Smooth muscle cell (in vitro differentiated cells): ENCODE measurements at regions not wholly inside any gene's neighbourhood (a gene's known extent, or its start where the extent isn't known, plus 50 kb on each side); places are given as distances from the start of the nearest gene placed in this dataset.

ENCODE experiments used
- DNase-seq: peaks from one replicate; lab custom pipeline; 2025; ENCODE audit not compliant: unreplicated experiment; lab: John Stamatoyannopoulos, UW
- H2AFZ ChIP-seq: fragments of 200-600 bp; sonication (generic); 2 replicates; pipeline ENCODE4 v1.6.0; 2016; ENCODE audit warnings: antibody characterized with exemption, low read depth, mild to moderate bottlenecking
- H3F3A ChIP-seq: fragments of 200-600 bp; sonication (generic); 2 replicates; pipeline ENCODE4 v1.6.0; 2017; ENCODE audit warnings: antibody characterized with exemption, low read depth
- H3K27ac ChIP-seq: fragments of 200-600 bp; sonication (generic); 2 replicates; pipeline ENCODE4 v1.5.1; 2016; ENCODE audit warnings: low read depth, mild to moderate bottlenecking
- H3K27me3 ChIP-seq: fragments of 200-600 bp; sonication (generic); 2 replicates; pipeline ENCODE4 v1.6.1; 2016; ENCODE audit warnings: low read depth, mild to moderate bottlenecking
- H3K36me3 ChIP-seq: fragments of 200-600 bp; sonication (generic); 2 replicates; pipeline ENCODE4 v1.5.1; 2016; ENCODE audit warnings: low read depth
- H3K4me1 ChIP-seq: fragments of 200-600 bp; sonication (generic); 2 replicates; pipeline ENCODE4 v1.5.1; 2016; ENCODE audit warnings: low read depth
- H3K4me2 ChIP-seq: fragments of 200-600 bp; sonication (generic); 2 replicates; pipeline ENCODE4 v1.6.0; 2016; ENCODE audit warnings: mild to moderate bottlenecking
- H3K4me3 ChIP-seq: fragments of 200-600 bp; sonication (generic); 2 replicates; pipeline ENCODE4 v1.5.1; 2016; ENCODE audit warnings: mild to moderate bottlenecking
- H3K79me2 ChIP-seq: fragments of 200-600 bp; sonication (generic); 2 replicates; pipeline ENCODE4 v1.6.0; 2016; ENCODE audit warnings: low read depth, mild to moderate bottlenecking
- H3K9ac ChIP-seq: fragments of 200-600 bp; sonication (generic); 2 replicates; pipeline ENCODE4 v1.6.0; 2016; ENCODE audit warnings: low read depth
- H3K9me3 ChIP-seq: fragments of 200-600 bp; sonication (generic); replicated peaks from 2 replicates; pipeline ENCODE4 v1.5.1; 2016; ENCODE audit warnings: low read depth
- H4K20me1 ChIP-seq: fragments of 200-600 bp; sonication (generic); 2 replicates; pipeline ENCODE4 v1.6.0; 2016; ENCODE audit warnings: low read depth
- CTCF ChIP-seq: fragments of 200-600 bp; sonication (generic); IDR thresholded peaks from 2 replicates; pipeline ENCODE4 v1.5.1; 2017; ENCODE audit warnings: borderline replicate concordance, mild to moderate bottlenecking, antibody characterized with exemption; ENCODE audit not compliant: insufficient read depth, poor library complexity, severe bottlenecking
- WGBS: methylation state at CpG from one replicate; pipeline ENCODE4 v1.1.7; 2016; ENCODE audit warnings: low lambda C conversion rate; 5-methylcytosine and 5-hydroxymethylcytosine counted together

- peak overlapping the region; percentile 97 for H3K27ac ChIP-seq
- no peak for TF ChIP-seq CTCF
- H3K4me2 ChIP-seq, result peak overlapping the region; percentile 76
- H4K20me1 ChIP-seq, result no peaks in the 10 kb centered on the region
- no peak overlapping the region for H2AFZ ChIP-seq
- no peaks in the 10 kb centered on the region for H3K36me3 ChIP-seq
- H3K27me3 ChIP-seq, result no peaks in the 10 kb centered on the region
- no peaks in the 10 kb centered on the region for H3K9me3 ChIP-seq
- no peaks in the 10 kb centered on the region for H3K79me2 ChIP-seq
- no peak for DNase-seq
- no peak overlapping the region for H3K4me3 ChIP-seq
- peak overlapping the region; percentile 87 for H3K9ac ChIP-seq
- H3F3A ChIP-seq, result peaks cover 5% of the 10 kb centered on the region
- WGBS, result 49% methylated on average over 5 of the region's 5 CpGs
- H3K4me1 ChIP-seq, result no peaks in the 10 kb centered on the region
Observed at GRCh38 chr13:30143666-30144400, 163.5 kb downstream of the KATNAL1 start.

- Histone ChIP-seq H2AFZ (no peak overlapping the region), H3K79me2 (no peaks in the 10 kb centered on the region), H3K4me3 (no peak overlapping the region), H3K27ac (peak overlapping the region; percentile 97), H3F3A (peaks cover 5% of the 10 kb centered on the region), H3K9ac (peak overlapping the region; percentile 87), H3K4me1 (no peaks in the 10 kb centered on the region), H3K27me3 (no peaks in the 10 kb centered on the region), H4K20me1 (no peaks in the 10 kb centered on the region), H3K4me2 (peak overlapping the region; percentile 76), H3K36me3 (no peaks in the 10 kb centered on the region), H3K9me3 (no peaks in the 10 kb centered on the region)
- DNase-seq, result peak; percentile 53
- WGBS, result 2% methylated on average over 10 of the region's 13 CpGs
- no peak for TF ChIP-seq CTCF
Observed at GRCh38 chr13:30142486-30143211, 164.7 kb downstream of the KATNAL1 start.

GRCh38 chr13:30141775-30142485 lies 165.4 kb downstream of the KATNAL1 start:
- H3K27ac ChIP-seq, result peak overlapping the region; percentile 97
- DNase-seq, result no peak

More at GRCh38 chr13:30141775-30142485, 165.4 kb downstream of the KATNAL1 start:
- 83% methylated on average over 6 of the region's 6 CpGs for WGBS
- no peak for TF ChIP-seq CTCF
- Histone ChIP-seq H3K9ac (no peak overlapping the region), H3K9me3 (no peaks in the 10 kb centered on the region), H4K20me1 (no peaks in the 10 kb centered on the region), H3K4me2 (no peak overlapping the region), H3K36me3 (no peaks in the 10 kb centered on the region), H2AFZ (no peak overlapping the region), H3K4me3 (no peak overlapping the region), H3K79me2 (no peaks in the 10 kb centered on the region), H3K27me3 (no peaks in the 10 kb centered on the region), H3K4me1 (no peaks in the 10 kb centered on the region), H3F3A (peaks cover 5% of the 10 kb centered on the region)
